IMR-90 (cell line): ENCODE measurements at regions not wholly inside any gene's neighbourhood (a gene's known extent, or its start where the extent isn't known, plus 50 kb on each side); places are given as distances from the start of the nearest gene placed in this dataset.

Experiments used
- ATAC-seq: fragments of 200-7000 bp; cut with Tn5 transposase; 2 replicates; pipeline ENCODE4 v1.9.1; 2020; ENCODE audit warnings: low read depth, mild to moderate bottlenecking, moderate library complexity
- BruUV-seq: library from RNA; stranded (reverse); fragments of 400-500 nt; replicated peaks from 2 replicates; lab custom pipeline; 2021; lab: Mats Ljungman, UMichigan
- CTCF ChIA-PET: fragments of 300-600 bp; formaldehyde crosslinking; extraction: SDS; loops from one replicate; lab custom pipeline; 2021; ENCODE audit warnings: antibody characterized with exemption; lab: Yijun Ruan, JAX
- POLR2A ChIA-PET: fragments of 300-600 bp; sonication (Branson Sonifier 250); formaldehyde crosslinking; loops from one replicate; lab custom pipeline; 2022; ENCODE audit warnings: antibody characterized with exemption; ENCODE audit not compliant: unreplicated experiment; lab: Charles Lee
- DNase-seq: peaks from one replicate; pipeline ENCODE4 v3.0.0; 2013
- H2AFZ ChIP-seq: replicated peaks from 2 replicates; pipeline ENCODE3; 2013; ENCODE audit warnings: low read length, mild to moderate bottlenecking; ENCODE audit not compliant: poor library complexity
- H2AK5ac ChIP-seq: 2 replicates; pipeline ENCODE4 v1.6.1; 2013; ENCODE audit warnings: low read depth, low read length, inconsistent platforms
- H2AK9ac ChIP-seq: replicated peaks from 2 replicates; pipeline ENCODE3; 2013; ENCODE audit warnings: mild to moderate bottlenecking, low read depth, low read length, moderate library complexity; ENCODE audit not compliant: poor library complexity
- H2BK120ac ChIP-seq: 2 replicates; pipeline ENCODE4 v1.6.1; 2013; ENCODE audit warnings: low read depth, low read length, inconsistent platforms
- H2BK15ac ChIP-seq: 3 replicates; pipeline ENCODE4 v1.6.1; 2013; ENCODE audit warnings: low read depth, low read length, inconsistent platforms
- H2BK20ac ChIP-seq: 2 replicates; pipeline ENCODE4 v1.6.1; 2013; ENCODE audit warnings: low read depth, mild to moderate bottlenecking, inconsistent platforms, low read length, moderate library complexity
- H2BK5ac ChIP-seq: 2 replicates; pipeline ENCODE4 v1.6.1; 2013; ENCODE audit warnings: mild to moderate bottlenecking, low read depth, low read length, inconsistent platforms; ENCODE audit not compliant: poor library complexity, severe bottlenecking
- H3K14ac ChIP-seq: replicated peaks from 2 replicates; pipeline ENCODE4 v1.6.1; 2013; ENCODE audit warnings: low read depth, low read length, inconsistent platforms
- H3K18ac ChIP-seq: 2 replicates; pipeline ENCODE4 v1.6.1; 2013; ENCODE audit warnings: low read depth, low read length, control low read depth
- H3K23ac ChIP-seq: 2 replicates; pipeline ENCODE4 v1.6.1; 2013; ENCODE audit warnings: low read depth, low read length, inconsistent platforms
- H3K27ac ChIP-seq: 2 replicates; pipeline ENCODE4 v1.5.1; 2013; ENCODE audit warnings: mild to moderate bottlenecking, control low read depth, low read length; ENCODE audit not compliant: insufficient read depth
- H3K27me3 ChIP-seq: 2 replicates; pipeline ENCODE4 v1.6.1; 2013; ENCODE audit warnings: low read length; ENCODE audit not compliant: control insufficient read depth, insufficient read depth
- H3K36me3 ChIP-seq: 2 replicates; pipeline ENCODE4 v1.6.1; 2013; ENCODE audit warnings: low read length, mixed read lengths; ENCODE audit not compliant: control insufficient read depth, insufficient read depth
- H3K4ac ChIP-seq: 2 replicates; pipeline ENCODE4 v1.6.1; 2013; ENCODE audit warnings: low read depth, low read length, inconsistent platforms
- H3K4me1 ChIP-seq: 2 replicates; pipeline ENCODE4 v1.6.1; 2013; ENCODE audit warnings: low read length, mixed read lengths; ENCODE audit not compliant: control insufficient read depth, insufficient read depth
- H3K4me2 ChIP-seq: 2 replicates; pipeline ENCODE4 v1.6.1; 2013; ENCODE audit warnings: low read depth, mild to moderate bottlenecking, control low read depth, low read length, moderate library complexity
- H3K4me3 ChIP-seq: 2 replicates; pipeline ENCODE4 v1.5.1; 2013; ENCODE audit warnings: low read depth, mild to moderate bottlenecking, control low read depth, low read length, moderate library complexity; ENCODE audit not compliant: insufficient read depth
- H3K56ac ChIP-seq: 2 replicates; pipeline ENCODE4 v1.6.1; 2013; ENCODE audit warnings: low read length, inconsistent platforms; ENCODE audit not compliant: insufficient read depth; ENCODE audit errors: extremely low read depth
- H3K79me1 ChIP-seq, 2 experiments: 2 replicates each; pipeline ENCODE4 v1.6.1; 2013; ENCODE audit warnings: low read length in 2 of 2, inconsistent platforms in 1 of 2, low read depth in 1 of 2
- H3K9ac ChIP-seq: 2 replicates; pipeline ENCODE4 v1.6.1; 2013; ENCODE audit warnings: low read depth, low read length, control low read depth
- H3K9me1 ChIP-seq: 2 replicates; pipeline ENCODE4 v1.6.1; 2013; ENCODE audit warnings: low read length, inconsistent platforms; ENCODE audit not compliant: insufficient read depth
- H3K9me3 ChIP-seq: 2 replicates; pipeline ENCODE4 v1.6.1; 2013; ENCODE audit warnings: low read length; ENCODE audit not compliant: control insufficient read depth, insufficient read depth
- H4K20me1 ChIP-seq: 2 replicates; pipeline ENCODE4 v1.6.1; 2013; ENCODE audit warnings: low read length, inconsistent platforms; ENCODE audit not compliant: insufficient read depth
- H4K5ac ChIP-seq: 2 replicates; pipeline ENCODE4 v1.6.1; 2013; ENCODE audit warnings: mild to moderate bottlenecking, low read depth, low read length, control low read depth
- H4K8ac ChIP-seq, 2 experiments: 2 replicates each; pipeline ENCODE4 v1.6.1; 2013; ENCODE audit warnings: low read depth in 2 of 2, low read length in 2 of 2, control low read depth in 1 of 2, inconsistent platforms in 1 of 2
- H4K91ac ChIP-seq: 2 replicates; pipeline ENCODE4 v1.6.1; 2013; ENCODE audit warnings: low read depth, low read length, inconsistent platforms; ENCODE audit not compliant: insufficient read depth
- BHLHE40 ChIP-seq: fragments of 150-350 bp; IDR thresholded peaks from 2 replicates; pipeline ENCODE4 v1.6.1; 2016; ENCODE audit warnings: mild to moderate bottlenecking, low read depth, low read length
- CHD1 ChIP-seq: IDR thresholded peaks from 2 replicates; pipeline ENCODE4 v1.6.1; 2012; ENCODE audit warnings: low read depth, low read length, improper control_type of control experiment
- CTCF ChIP-seq: conservative IDR thresholded peaks from 2 replicates; pipeline ENCODE4 v1.5.1; 2012; ENCODE audit warnings: mild to moderate bottlenecking, low read depth, low read length, improper control_type of control experiment
- FOS ChIP-seq: fragments of 150-350 bp; IDR thresholded peaks from 2 replicates; pipeline ENCODE4 v1.6.1; 2016; ENCODE audit warnings: low read depth, low read length
- MAFK ChIP-seq: IDR thresholded peaks from 2 replicates; pipeline ENCODE4 v1.6.1; 2012; ENCODE audit warnings: low read depth, low read length, improper control_type of control experiment
- MXI1 ChIP-seq: IDR thresholded peaks from 2 replicates; pipeline ENCODE4 v1.6.1; 2012; ENCODE audit warnings: low read depth, mild to moderate bottlenecking, low read length, moderate library complexity, borderline replicate concordance
- NFE2L2 ChIP-seq: fragments of 150-350 bp; IDR thresholded peaks from 2 replicates; pipeline ENCODE4 v1.6.1; 2016; ENCODE audit warnings: low read depth, mild to moderate bottlenecking, low read length
- POLR2A ChIP-seq: IDR thresholded peaks from 2 replicates; pipeline ENCODE4 v1.6.1; 2012; ENCODE audit warnings: mild to moderate bottlenecking, low read depth, low read length
- RAD21 ChIP-seq: IDR thresholded peaks from 2 replicates; pipeline ENCODE4 v1.6.1; 2012; ENCODE audit warnings: low read length, improper control_type of control experiment
- RCOR1 ChIP-seq: IDR thresholded peaks from 2 replicates; pipeline ENCODE4 v1.6.1; 2012; ENCODE audit warnings: mild to moderate bottlenecking, low read length, improper control_type of control experiment; ENCODE audit not compliant: insufficient replicate concordance
- RFX5 ChIP-seq: IDR thresholded peaks from 2 replicates; pipeline ENCODE4 v1.8.0; 2012; ENCODE audit warnings: low read depth, mild to moderate bottlenecking, low read length, moderate library complexity
- SMC3 ChIP-seq: fragments of 150-350 bp; IDR thresholded peaks from 2 replicates; pipeline ENCODE4 v1.6.1; 2016; ENCODE audit warnings: low read depth, mild to moderate bottlenecking, antibody characterized with exemption, low read length, moderate library complexity
- USF2 ChIP-seq: fragments of 150-350 bp; IDR thresholded peaks from 2 replicates; pipeline ENCODE4 v1.6.1; 2017; ENCODE audit warnings: mild to moderate bottlenecking, antibody characterized with exemption, low read length, low read depth
- WGBS, 2 experiments: methylation state at CpG; one replicate each; pipeline versions ENCODE4 v1.1.5 to v1.1.7; 2013; ENCODE audit warnings: missing lambda C conversion rate in 2 of 2; ENCODE audit not compliant: insufficient read length in 1 of 2; ENCODE audit errors: extremely low coverage in 2 of 2; 5-methylcytosine and 5-hydroxymethylcytosine counted together
- dilution Hi-C: fragments of 300-500 bp; cut with HindIII; formaldehyde crosslinking; loops from one replicate; pipeline ENCODE4 v1.14.3; 2018; ENCODE audit warnings: low sequenced_read_pairs; ENCODE audit not compliant: unreplicated experiment
- in situ Hi-C: fragments of 300-500 bp; cut with MboI; formaldehyde crosslinking; loops from 3 replicates; pipeline ENCODE4 v1.14.3; 2019; ENCODE audit warnings: low sequenced_read_pairs, inconsistent platforms, mixed read lengths
- intact Hi-C: fragments of 100-400 bp; cut with micrococcal nuclease; formaldehyde crosslinking; loops from 2 replicates; pipeline ENCODE4 v1.10.0; 2022
- TF ChIP-seq, protein P1 (sequence below): fragments of 150-350 bp; IDR thresholded peaks from 2 replicates; pipeline ENCODE4 v1.6.1; 2016; ENCODE audit warnings: low read depth, mild to moderate bottlenecking, low read length, moderate library complexity, borderline replicate concordance

DNA sequence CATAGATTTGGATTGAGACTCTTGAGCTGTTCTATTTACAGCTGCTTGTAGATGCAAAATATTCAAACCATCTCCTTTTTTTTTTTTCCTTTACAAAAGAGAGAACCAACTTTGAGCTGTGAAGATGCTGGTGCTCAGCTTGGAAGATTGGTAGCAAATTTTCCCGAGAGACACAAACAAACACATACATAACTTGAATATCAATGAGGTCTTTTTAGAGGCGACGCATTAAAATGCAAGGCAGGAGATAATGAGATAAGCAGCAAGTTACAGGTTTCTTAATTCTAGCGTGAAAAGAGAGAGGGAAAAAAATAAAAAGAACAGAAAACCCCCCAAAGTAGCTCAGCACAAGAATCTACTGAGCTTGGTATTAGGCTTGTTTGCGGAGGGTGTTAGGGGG, 247.0 kb upstream of the SORL1-AS1 start:
- no peak for DNase-seq
- H3K4me1 ChIP-seq: no peaks in the 10 kb centered on the region
- H3K36me3 ChIP-seq: no peaks in the 10 kb centered on the region
- no peak overlapping the region for H4K91ac ChIP-seq
- no peak overlapping the region for H3K56ac ChIP-seq
- peaks cover 25% of the 10 kb centered on the region for H3K27me3 ChIP-seq
- no peak overlapping the region for H3K4me3 ChIP-seq
- POLR2A ChIA-PET: no interaction called here
- in situ Hi-C loops: no loop called here
- no peak overlapping the region for H3K4me2 ChIP-seq
- no peak overlapping the region for H3K14ac ChIP-seq
- BruUV-seq: no TSS peak
- ATAC-seq: no peak
- H2BK15ac ChIP-seq: no peak overlapping the region
- no peaks in the 10 kb centered on the region for H3K9me1 ChIP-seq
- H2AK9ac ChIP-seq: no peak overlapping the region
- no peak overlapping the region for H2BK120ac ChIP-seq
- H3K4ac ChIP-seq: no peak overlapping the region
- no peak overlapping the region for H2BK5ac ChIP-seq
- H3K79me1 ChIP-seq: no peaks in the 10 kb centered on the region
- no peak overlapping the region for H4K8ac ChIP-seq
- no peak overlapping the region for H3K18ac ChIP-seq
- no peak overlapping the region for H3K23ac ChIP-seq
- TF ChIP-seq CTCF: no peak
- TF ChIP-seq MXI1: no peak
- no peak for TF ChIP-seq MAFK
- TF ChIP-seq RFX5: no peak
- TF ChIP-seq RCOR1: no peak
- no peak for TF ChIP-seq POLR2A
- TF ChIP-seq RAD21: no peak
- TF ChIP-seq SMC3: no peak
- no peak for TF ChIP-seq NFE2L2
- no peak for TF ChIP-seq BHLHE40
- TF ChIP-seq, protein P1, sequence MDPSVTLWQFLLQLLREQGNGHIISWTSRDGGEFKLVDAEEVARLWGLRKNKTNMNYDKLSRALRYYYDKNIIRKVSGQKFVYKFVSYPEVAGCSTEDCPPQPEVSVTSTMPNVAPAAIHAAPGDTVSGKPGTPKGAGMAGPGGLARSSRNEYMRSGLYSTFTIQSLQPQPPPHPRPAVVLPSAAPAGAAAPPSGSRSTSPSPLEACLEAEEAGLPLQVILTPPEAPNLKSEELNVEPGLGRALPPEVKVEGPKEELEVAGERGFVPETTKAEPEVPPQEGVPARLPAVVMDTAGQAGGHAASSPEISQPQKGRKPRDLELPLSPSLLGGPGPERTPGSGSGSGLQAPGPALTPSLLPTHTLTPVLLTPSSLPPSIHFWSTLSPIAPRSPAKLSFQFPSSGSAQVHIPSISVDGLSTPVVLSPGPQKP: no peak
- TF ChIP-seq FOS: no peak
- no peak for TF ChIP-seq USF2
- no peak for TF ChIP-seq CHD1
- no peak overlapping the region for H2BK20ac ChIP-seq
- no peaks in the 10 kb centered on the region for H4K20me1 ChIP-seq
- H2AK5ac ChIP-seq: no peak overlapping the region
- no peak overlapping the region for H3K27ac ChIP-seq
- CTCF ChIA-PET: interaction anchor here (0.7 kb wide), 1 partner anchor 806 kb away, joined by 4 read pairs; no protein-coding TSS in a partner anchor
- H3K9ac ChIP-seq: no peak overlapping the region
- no peak overlapping the region for H4K5ac ChIP-seq
- H2AFZ ChIP-seq: no peak overlapping the region
- intact Hi-C loops: no loop called here
- dilution Hi-C loops: no loop called here
- no peaks in the 10 kb centered on the region for H3K9me3 ChIP-seq
- WGBS, 2 experiments: no CpG with 5 or more reads among the region's 5 CpGs
